PC-3 (cell line): ENCODE measurements at regions not wholly inside any gene's neighbourhood (a gene's known extent, or its start where the extent isn't known, plus 50 kb on each side); places are given as distances from the start of the nearest gene placed in this dataset.

Source experiments
- ATAC-seq: fragments of 200-7000 bp; cut with Tn5 transposase; 2 replicates; pipeline ENCODE4 v1.9.1; 2020; ENCODE audit warnings: mild to moderate bottlenecking, moderate library complexity
- BruUV-seq: library from RNA; stranded (reverse); fragments of 400-500 nt; replicated peaks from 2 replicates; lab custom pipeline; 2021; lab: Mats Ljungman, UMichigan
- CTCF ChIA-PET: fragments of 300-600 bp; sonication (Branson Sonifier 250); formaldehyde crosslinking; loops from one replicate; lab custom pipeline; 2022; ENCODE audit warnings: antibody characterized with exemption; lab: Charles Lee
- POLR2A ChIA-PET: fragments of 300-600 bp; sonication (Branson Sonifier 250); formaldehyde crosslinking; loops from one replicate; lab custom pipeline; 2022; ENCODE audit warnings: antibody characterized with exemption; ENCODE audit not compliant: unreplicated experiment; lab: Charles Lee
- DNase-seq: peaks from one replicate; pipeline ENCODE4 v3.0.0-alpha.2; 2015
- H2AFZ ChIP-seq: fragments of 300-600 bp; sonication (generic); 2 replicates; pipeline ENCODE4 v1.6.0; 2016; ENCODE audit warnings: antibody characterized with exemption, low read length
- H3F3A ChIP-seq: fragments of 300-600 bp; sonication (generic); one replicate; pipeline ENCODE4 v1.6.0; 2017; ENCODE audit warnings: antibody characterized with exemption, low read length, control low read depth, mild to moderate bottlenecking; ENCODE audit not compliant: unreplicated experiment
- H3K27ac ChIP-seq: fragments of 300-600 bp; sonication (generic); 2 replicates; pipeline ENCODE4 v1.5.1; 2016; ENCODE audit warnings: mild to moderate bottlenecking, low read length
- H3K27me3 ChIP-seq: fragments of 300-600 bp; sonication (generic); 2 replicates; pipeline ENCODE4 v1.6.1; 2016; ENCODE audit warnings: low read length, mixed read lengths
- H3K36me3 ChIP-seq: fragments of 300-600 bp; sonication (generic); 2 replicates; pipeline ENCODE4 v1.6.1; 2016; ENCODE audit warnings: low read depth, mixed run types, low read length, mixed read lengths
- H3K4me1 ChIP-seq: fragments of 300-600 bp; sonication (generic); 2 replicates; pipeline ENCODE4 v1.5.1; 2016; ENCODE audit warnings: low read length; ENCODE audit not compliant: insufficient read depth
- H3K4me2 ChIP-seq: fragments of 300-600 bp; sonication (generic); 2 replicates; pipeline ENCODE4 v1.6.0; 2016; ENCODE audit warnings: low read length
- H3K4me3 ChIP-seq: fragments of 300-600 bp; sonication (generic); 2 replicates; pipeline ENCODE4 v1.5.1; 2016; ENCODE audit warnings: mild to moderate bottlenecking, low read length, mixed read lengths
- H3K79me2 ChIP-seq: fragments of 300-600 bp; sonication (generic); 2 replicates; pipeline ENCODE4 v1.6.1; 2017; ENCODE audit warnings: low read length, mixed read lengths
- H3K9ac ChIP-seq: fragments of 300-600 bp; sonication (generic); 2 replicates; pipeline ENCODE4 v1.6.0; 2016; ENCODE audit warnings: mild to moderate bottlenecking, low read length
- H3K9me2 ChIP-seq: fragments of 300-600 bp; sonication (generic); replicated peaks from 2 replicates; pipeline ENCODE4 v1.6.1; 2016; ENCODE audit warnings: mixed run types, low read length, mixed read lengths
- H3K9me3 ChIP-seq: fragments of 300-600 bp; sonication (generic); 2 replicates; pipeline ENCODE4 v1.6.1; 2016; ENCODE audit warnings: low read length, mixed read lengths
- H4K20me1 ChIP-seq: fragments of 300-600 bp; sonication (generic); 2 replicates; pipeline ENCODE4 v1.6.1; 2016; ENCODE audit warnings: low read length, mixed read lengths
- EZH2 ChIP-seq: fragments of 300-600 bp; sonication (generic); IDR thresholded peaks from one replicate; pipeline ENCODE4 v1.6.1; 2017; ENCODE audit warnings: antibody characterized with exemption, mild to moderate bottlenecking, low read length; ENCODE audit not compliant: unreplicated experiment
- EZH2phosphoT487 ChIP-seq: fragments of 300-600 bp; sonication (generic); IDR thresholded peaks from 2 replicates; pipeline ENCODE4 v1.6.1; 2018; ENCODE audit warnings: mild to moderate bottlenecking, antibody characterized with exemption, low read length, borderline replicate concordance
- intact Hi-C: fragments of 100-400 bp; cut with micrococcal nuclease; formaldehyde crosslinking; loops from 2 replicates; pipeline ENCODE4 v1.9.0; 2023
- TF ChIP-seq, protein P1 (sequence below): fragments of 300-600 bp; sonication (generic); conservative IDR thresholded peaks from 2 replicates; pipeline ENCODE4 v1.5.1; 2017; ENCODE audit warnings: antibody characterized with exemption, low read depth, mild to moderate bottlenecking, low read length

DNA sequence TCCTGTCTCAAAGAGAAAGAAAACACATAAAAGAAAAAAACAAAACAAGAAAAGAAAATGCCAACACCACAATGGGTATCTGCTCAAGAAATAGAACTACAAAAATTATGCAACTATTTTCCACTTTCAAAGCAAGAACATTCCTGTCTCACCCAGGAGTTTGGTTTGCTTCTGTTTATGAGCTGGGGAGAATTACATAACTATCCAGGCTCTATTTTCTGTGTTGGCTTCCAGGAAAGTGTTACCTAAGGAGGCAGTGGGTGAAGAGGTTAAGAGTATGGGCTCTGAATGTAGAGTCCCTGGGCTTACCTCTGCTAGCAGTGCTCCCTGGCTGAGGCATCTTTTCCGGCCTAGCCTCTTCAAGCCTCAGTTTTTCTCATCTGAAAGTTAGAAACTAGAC is 426.7 kb downstream of the MIAT start:
- Histone ChIP-seq H3K27me3 (no peaks in the 10 kb centered on the region), H3K27ac (no peak overlapping the region), H3K4me1 (no peaks in the 10 kb centered on the region), H3K4me3 (no peak overlapping the region), H3K9me2 (no peaks in the 10 kb centered on the region), H3F3A (no peaks in the 10 kb centered on the region), H3K9me3 (no peaks in the 10 kb centered on the region), H3K79me2 (no peaks in the 10 kb centered on the region), H4K20me1 (no peaks in the 10 kb centered on the region), H3K4me2 (no peak overlapping the region), H3K36me3 (no peaks in the 10 kb centered on the region), H3K9ac (no peak overlapping the region), H2AFZ (no peak overlapping the region)
- no peak for TF ChIP-seq EZH2phosphoT487
- TF ChIP-seq, protein P1, sequence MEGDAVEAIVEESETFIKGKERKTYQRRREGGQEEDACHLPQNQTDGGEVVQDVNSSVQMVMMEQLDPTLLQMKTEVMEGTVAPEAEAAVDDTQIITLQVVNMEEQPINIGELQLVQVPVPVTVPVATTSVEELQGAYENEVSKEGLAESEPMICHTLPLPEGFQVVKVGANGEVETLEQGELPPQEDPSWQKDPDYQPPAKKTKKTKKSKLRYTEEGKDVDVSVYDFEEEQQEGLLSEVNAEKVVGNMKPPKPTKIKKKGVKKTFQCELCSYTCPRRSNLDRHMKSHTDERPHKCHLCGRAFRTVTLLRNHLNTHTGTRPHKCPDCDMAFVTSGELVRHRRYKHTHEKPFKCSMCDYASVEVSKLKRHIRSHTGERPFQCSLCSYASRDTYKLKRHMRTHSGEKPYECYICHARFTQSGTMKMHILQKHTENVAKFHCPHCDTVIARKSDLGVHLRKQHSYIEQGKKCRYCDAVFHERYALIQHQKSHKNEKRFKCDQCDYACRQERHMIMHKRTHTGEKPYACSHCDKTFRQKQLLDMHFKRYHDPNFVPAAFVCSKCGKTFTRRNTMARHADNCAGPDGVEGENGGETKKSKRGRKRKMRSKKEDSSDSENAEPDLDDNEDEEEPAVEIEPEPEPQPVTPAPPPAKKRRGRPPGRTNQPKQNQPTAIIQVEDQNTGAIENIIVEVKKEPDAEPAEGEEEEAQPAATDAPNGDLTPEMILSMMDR, result no peak
- TF ChIP-seq EZH2, result no peak
- ATAC-seq (no peak), DNase-seq (no peak)
- ChIA-PET POLR2A (no interaction called here), CTCF (no interaction called here)
- intact Hi-C loops, result no loop called here
- no TSS peak for BruUV-seq

DNA sequence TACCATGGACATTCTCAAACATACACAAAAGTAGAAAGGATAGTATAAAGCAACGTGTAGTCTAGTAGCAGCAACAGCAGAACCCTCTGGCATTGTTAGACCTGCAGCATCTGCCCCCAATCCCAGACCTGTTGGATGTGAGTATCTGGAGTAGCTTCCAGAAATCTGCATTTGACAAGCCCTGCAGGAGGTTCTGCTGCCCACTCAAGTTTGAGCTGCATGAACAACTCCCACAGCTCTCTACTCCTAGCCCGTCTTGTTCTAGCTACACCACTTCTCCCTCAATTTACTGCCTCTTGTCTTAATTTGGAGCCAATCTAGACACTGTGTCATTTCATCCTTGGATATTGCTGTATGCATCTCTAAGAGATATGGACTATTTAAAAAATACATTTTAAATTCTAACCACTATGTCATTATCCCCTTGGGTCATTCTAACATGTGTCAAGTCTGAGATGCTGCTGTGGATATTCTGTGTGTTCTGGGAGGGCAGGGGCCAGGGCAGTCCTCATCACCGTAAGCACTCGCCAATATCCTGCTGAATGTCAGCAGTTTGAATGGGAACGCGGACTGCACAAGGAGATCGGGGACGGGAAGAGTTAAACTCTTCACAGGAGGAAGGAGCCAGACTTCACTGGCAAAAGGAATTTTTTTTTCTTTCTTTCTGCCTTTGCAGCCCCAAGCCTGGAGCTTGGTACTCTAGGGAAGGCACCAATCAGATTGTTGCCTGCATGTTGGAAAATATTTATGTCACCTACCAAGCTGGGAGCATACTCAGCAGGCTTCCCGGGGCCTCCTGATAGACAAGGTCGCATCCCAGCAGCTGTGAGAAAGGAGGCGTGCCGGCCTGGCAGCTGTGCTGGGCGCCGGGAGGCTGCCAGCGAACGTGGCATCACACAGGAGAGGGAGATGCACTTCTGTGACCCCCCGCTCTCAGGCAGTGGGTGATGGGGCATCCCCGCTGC is 429.0 kb downstream of the MIAT start:
- H3K36me3 ChIP-seq, result no peaks in the 10 kb centered on the region
- ATAC-seq (no peak), DNase-seq (no peak)
- BruUV-seq, result no TSS peak
- no peaks in the 10 kb centered on the region for H3K9me2 ChIP-seq
- no peaks in the 10 kb centered on the region for H3K27me3 ChIP-seq
- no peak overlapping the region for H3K4me2 ChIP-seq
- H3K9me3 ChIP-seq, result no peaks in the 10 kb centered on the region
- H3K79me2 ChIP-seq, result no peaks in the 10 kb centered on the region
- intact Hi-C loops, result no loop called here
- H4K20me1 ChIP-seq, result no peaks in the 10 kb centered on the region
- no peaks in the 10 kb centered on the region for H3K4me1 ChIP-seq
- no peak overlapping the region for H3K27ac ChIP-seq
- ChIA-PET POLR2A (no interaction called here), CTCF (no interaction called here)
- no peak overlapping the region for H3K9ac ChIP-seq
- H3K4me3 ChIP-seq, result no peak overlapping the region
- no peaks in the 10 kb centered on the region for H3F3A ChIP-seq
- TF ChIP-seq EZH2 (no peak), EZH2phosphoT487 (no peak)
- TF ChIP-seq, protein P1, result no peak
- H2AFZ ChIP-seq, result no peak overlapping the region

DNA sequence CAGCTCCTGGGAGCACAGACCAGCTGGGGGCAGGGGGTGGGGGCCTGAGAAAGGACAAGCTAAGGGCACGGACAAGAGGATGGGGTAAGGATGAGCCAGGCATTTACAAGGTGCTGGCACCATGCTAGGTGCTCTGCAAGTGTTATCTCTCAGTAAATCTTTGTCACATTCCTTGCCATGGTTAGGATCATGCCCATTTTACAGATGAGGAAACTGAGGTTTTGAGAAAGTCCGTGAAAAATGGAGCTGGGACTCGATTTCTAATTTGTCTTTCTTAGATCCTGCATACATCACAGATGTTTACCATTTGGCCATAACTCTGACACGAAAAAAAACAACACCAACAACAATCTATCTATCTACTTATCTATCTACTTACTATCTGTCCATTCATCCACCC is 429.7 kb downstream of the MIAT start:
- H2AFZ ChIP-seq, result no peak overlapping the region
- H3K4me3 ChIP-seq, result no peak overlapping the region
- H3K27me3 ChIP-seq, result no peaks in the 10 kb centered on the region
- DNase-seq (no peak), ATAC-seq (no peak)
- H3K36me3 ChIP-seq, result no peaks in the 10 kb centered on the region
- H3K4me2 ChIP-seq, result no peak overlapping the region
- CTCF ChIA-PET, result no interaction called here
- no peak overlapping the region for H3K9ac ChIP-seq
- H3F3A ChIP-seq, result no peaks in the 10 kb centered on the region
- no peaks in the 10 kb centered on the region for H4K20me1 ChIP-seq
- TF ChIP-seq, protein P1, result no peak
- no peak for TF ChIP-seq EZH2
- no peak for TF ChIP-seq EZH2phosphoT487
- no TSS peak for BruUV-seq
- POLR2A ChIA-PET, result no interaction called here
- no peaks in the 10 kb centered on the region for H3K9me2 ChIP-seq
- H3K4me1 ChIP-seq, result no peaks in the 10 kb centered on the region
- intact Hi-C loops, result no loop called here
- no peak overlapping the region for H3K27ac ChIP-seq
- H3K9me3 ChIP-seq, result no peaks in the 10 kb centered on the region
- H3K79me2 ChIP-seq, result no peaks in the 10 kb centered on the region
